ENCODE measurements at regions not wholly inside any gene's neighbourhood (a gene's known extent, or its start where the extent isn't known, plus 50 kb on each side); places are given as distances from the start of the nearest gene placed in this dataset.

DNA sequence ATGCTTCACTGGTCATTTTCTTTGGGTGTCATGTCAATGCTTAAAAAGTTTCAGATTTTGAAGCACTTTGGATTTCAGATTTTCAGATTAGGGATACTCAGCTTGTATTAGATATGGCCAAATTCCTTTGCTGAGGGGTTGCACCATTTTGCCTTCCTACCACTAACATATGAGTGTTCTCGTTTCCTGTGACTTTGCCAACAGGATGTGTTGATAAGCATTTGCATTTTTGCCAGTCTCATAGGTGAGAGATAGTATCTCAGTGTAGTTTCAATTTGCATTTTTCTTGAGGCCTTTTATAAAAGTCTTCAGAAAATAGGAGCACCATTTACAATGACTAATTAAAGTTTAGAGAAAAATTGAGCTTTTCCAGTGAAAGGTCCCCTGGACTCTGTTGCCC, 71.6 kb upstream of the CLCN4 start:
- no peak for DNase-seq

- no peak for DNase-seq
These were observed 70.1 kb upstream of the CLCN4 start for GRCh38 chrX:10086676-10087075.

DNA sequence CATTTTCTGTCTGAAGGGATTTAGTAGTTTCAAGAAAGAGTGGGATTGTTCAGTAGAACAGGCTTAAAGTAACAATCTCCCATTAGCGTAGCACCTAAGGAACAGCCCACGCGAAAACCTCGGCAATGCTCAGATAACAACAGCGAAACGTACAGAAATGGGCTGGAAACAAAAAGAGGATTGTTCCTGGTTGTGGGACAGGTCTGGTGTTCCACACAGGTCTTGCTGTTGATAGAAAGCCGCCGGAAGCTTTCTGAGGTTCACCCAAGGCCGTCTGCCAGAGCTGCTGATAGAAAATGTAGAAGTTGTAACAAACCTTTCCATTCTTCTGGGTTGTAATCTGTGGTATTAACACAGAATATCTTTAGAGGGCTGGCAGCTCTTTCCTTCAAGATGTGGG, 69.4 kb upstream of the CLCN4 start:
- DNase-seq = no peak

- DNase-seq = no peak
These were observed 67.4 kb upstream of the CLCN4 start for GRCh38 chrX:10089378-10089795.

DNA sequence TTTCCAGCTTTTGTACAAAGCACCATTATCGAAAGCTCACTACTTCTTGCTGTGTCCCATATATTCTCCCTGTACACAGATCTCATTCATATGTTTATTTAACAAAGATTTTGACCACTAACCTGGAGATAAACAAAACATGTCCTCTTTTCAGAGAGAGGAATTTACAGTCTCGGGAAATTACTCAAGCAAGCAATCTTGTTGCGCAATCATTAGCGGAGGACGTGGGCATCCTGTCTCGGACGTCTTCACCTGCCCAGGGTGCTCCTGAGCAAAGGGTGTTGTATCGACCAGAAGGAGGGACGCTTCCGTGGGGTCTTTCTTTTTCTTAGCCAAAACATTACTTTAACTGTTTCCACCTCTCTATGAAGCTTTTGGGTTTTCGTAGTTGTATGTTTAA, 66.5 kb upstream of the CLCN4 start:
- DNase-seq = no peak

- DNase-seq = no peak
These were observed 61.5 kb upstream of the CLCN4 start for GRCh38 chrX:10095246-10095645.

GRCh38 chrX:10095698-10096432, 60.9 kb upstream of the CLCN4 start:
- DNase-seq = no peak

DNA sequence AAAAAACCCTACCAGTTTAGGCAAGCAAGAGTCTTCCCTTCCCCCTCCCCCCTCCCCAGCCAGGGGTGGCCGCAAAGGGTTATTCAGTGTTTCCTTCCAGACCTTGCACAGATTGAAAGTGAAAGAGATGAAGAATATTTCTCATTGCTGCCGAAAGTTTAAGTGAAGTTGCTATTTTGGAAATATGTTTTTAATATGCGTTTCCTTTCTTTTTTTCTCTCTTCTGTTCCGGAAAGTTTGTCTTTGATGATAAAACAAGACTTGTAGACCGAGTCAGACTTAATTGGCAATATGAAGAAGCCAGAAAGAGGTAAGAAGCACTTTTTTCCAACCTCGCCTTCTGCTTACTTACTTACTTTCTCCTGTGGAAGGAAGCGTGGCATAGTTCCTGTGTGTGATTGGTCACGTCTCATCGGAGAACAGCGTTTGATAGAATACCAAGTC, 58.5 kb upstream of the CLCN4 start:
- no peak for DNase-seq

- no peak for DNase-seq
These were observed 57.4 kb upstream of the CLCN4 start for GRCh38 chrX:10099411-10099810.

DNA sequence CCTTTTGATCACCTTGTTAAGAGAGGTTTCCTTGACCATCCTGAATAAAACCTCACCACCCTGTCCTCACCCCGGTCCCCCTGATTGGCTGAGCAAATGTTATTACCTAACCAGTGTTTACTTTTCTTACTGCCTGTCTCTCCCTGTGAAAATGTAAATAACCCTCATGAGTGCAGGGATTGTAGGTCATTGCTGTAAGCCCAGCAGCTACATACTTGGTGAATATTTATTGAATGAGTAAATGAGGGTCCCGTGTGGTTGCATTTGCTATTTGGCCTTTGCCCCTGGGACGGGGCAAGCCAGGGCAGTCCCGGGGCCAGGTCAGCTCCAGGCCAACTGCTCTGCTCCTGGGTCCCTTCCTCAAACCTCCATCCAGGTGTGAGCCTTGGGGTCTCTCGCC, 55.5 kb upstream of the CLCN4 start:
- DNase-seq = no peak

- DNase-seq = no peak
These were observed 54.6 kb upstream of the CLCN4 start for GRCh38 chrX:10102046-10102704.

GRCh38 chrX:10103023-10103422, 53.8 kb upstream of the CLCN4 start:
- DNase-seq = no peak

GRCh38 chrX:10104958-10105658, 51.7 kb upstream of the CLCN4 start:
- DNase-seq = no peak

- no peak for DNase-seq
These were observed 50.0 kb upstream of the CLCN4 start for GRCh38 chrX:10106806-10107205.

Data from NCI-H774 (cell line).